Upper lobe of left lung (tissue), 6 donors: ENCODE measurements at regions not wholly inside any gene's neighbourhood (a gene's known extent, or its start where the extent isn't known, plus 50 kb on each side); places are given as distances from the start of the nearest gene placed in this dataset.

ENCODE experiments used
- ATAC-seq, 2 donors: fragments of 200-7000 bp; cut with Tn5 transposase; one replicate each; pipeline ENCODE4 v1.9.1; 2022; ENCODE audit warnings: mild to moderate bottlenecking in 2 of 2, moderate library complexity in 2 of 2; ENCODE audit not compliant: low FRiP score in 2 of 2
- DNase-seq, 2 donors: peaks; one replicate each; pipeline ENCODE4 v3.0.0-alpha.2; 2019 to 2020
- H3K27ac ChIP-seq, 4 donors: fragments of 200-600 bp; sonication (generic); one replicate each; pipeline ENCODE4 v1.5.1; 2016 to 2019
- H3K27me3 ChIP-seq, 4 donors: fragments of 200-600 bp; sonication (generic); one replicate each; pipeline ENCODE4 v1.5.1; 2017 to 2019
- H3K36me3 ChIP-seq, 4 donors: fragments of 200-600 bp; sonication (generic); one replicate each; pipeline ENCODE4 v1.5.1; 2016 to 2019
- H3K4me1 ChIP-seq, 4 donors: fragments of 200-600 bp; sonication (generic); one replicate each; pipeline ENCODE4 v1.5.1; 2018 to 2019
- H3K4me3 ChIP-seq, 4 donors: fragments of 200-600 bp; sonication (generic); one replicate each; pipeline ENCODE4 v1.5.1; 2017 to 2019; ENCODE audit warnings: mild to moderate bottlenecking in 2 of 4, moderate library complexity in 1 of 4
- H3K9me3 ChIP-seq, 4 donors: fragments of 200-600 bp; sonication (generic); one replicate each; pipeline ENCODE4 v1.5.1; 2018 to 2019
- CTCF ChIP-seq, 6 experiments: fragments of 450-650 bp in 4 of 6; fragments of 200-600 bp in 2 of 6; sonication (generic) in 2 of 6; IDR thresholded peaks; one replicate each; pipeline ENCODE4 v1.5.1; 2016 to 2019; ENCODE audit warnings: antibody characterized with exemption in 6 of 6
- EP300 ChIP-seq, 4 donors: sonication (generic); formaldehyde crosslinking; IDR thresholded peaks; one replicate each; pipeline ENCODE4 v1.5.1; 2017; ENCODE audit warnings: antibody characterized with exemption in 4 of 4, control low read depth in 2 of 4
- POLR2A ChIP-seq, 4 donors: fragments of 450-650 bp; IDR thresholded peaks; one replicate each; pipeline ENCODE4 v1.5.1; 2016 to 2017; ENCODE audit warnings: antibody characterized with exemption in 4 of 4, mild to moderate bottlenecking in 2 of 4
- POLR2AphosphoS5 ChIP-seq, 2 donors: sonication (generic); formaldehyde crosslinking; IDR thresholded peaks; one replicate each; pipeline ENCODE4 v1.5.1; 2017; ENCODE audit warnings: antibody characterized with exemption in 2 of 2
- WGBS, 2 donors: methylation state at CpG; one replicate each; pipeline ENCODE4 v1.1.5; 2017 to 2018; 5-methylcytosine and 5-hydroxymethylcytosine counted together
- donor health status: DM: no; HTN: no; CAD: no; lungs with moderate emphysema.
- donor health status: DM: no; HTN: yes; CAD: no; lungs with severe emphysema.

- ATAC-seq (no peak), DNase-seq (no peak)
- Histone ChIP-seq H3K9me3 (no peaks in the 10 kb centered on the region), H3K4me1 (peaks cover 0 to 5% (median 0%) of the 10 kb centered on the region in 4 donors), H3K27me3 (no peaks in the 10 kb centered on the region), H3K27ac (no peak overlapping the region), H3K36me3 (no peaks in the 10 kb centered on the region), H3K4me3 (no peak overlapping the region)
- TF ChIP-seq POLR2AphosphoS5 (IDR thresholded peaks at IDR 0.05) (no peak), POLR2A (IDR thresholded peaks at IDR 0.05) (no peak), CTCF (IDR thresholded peaks at IDR 0.05) (no peak), EP300 (IDR thresholded peaks at IDR 0.05) (no peak)
- 73 to 83% methylated on average over 4 of the region's 4 CpGs for WGBS, 2 donors
These were observed 92.3 kb upstream of the IVNS1ABP start for GRCh38 chr1:185409345-185409744.

- Histone ChIP-seq H3K36me3 (no peaks in the 10 kb centered on the region), H3K27ac (no peak overlapping the region), H3K4me1 (peaks cover 0 to 5% (median 0%) of the 10 kb centered on the region in 4 donors), H3K27me3 (no peaks in the 10 kb centered on the region), H3K4me3 (no peak overlapping the region), H3K9me3 (no peaks in the 10 kb centered on the region)
- DNase-seq, result no peak
- ATAC-seq, result no peak
- 60 to 61% methylated on average over 5 of the region's 5 CpGs for WGBS, 2 donors
- no peak for TF ChIP-seq EP300 (IDR thresholded peaks at IDR 0.05)
- TF ChIP-seq CTCF (IDR thresholded peaks at IDR 0.05), result no peak
- TF ChIP-seq POLR2AphosphoS5 (IDR thresholded peaks at IDR 0.05), result no peak
- TF ChIP-seq POLR2A (IDR thresholded peaks at IDR 0.05), result no peak
These were observed 91.7 kb upstream of the IVNS1ABP start for GRCh38 chr1:185408700-185409270.

GRCh38 chr1:185406691-185407009 is 89.6 kb upstream of the IVNS1ABP start:
- Histone ChIP-seq H3K4me3 (no peak overlapping the region), H3K36me3 (no peaks in the 10 kb centered on the region), H3K27ac (no peak overlapping the region), H3K4me1 (peaks cover 0 to 5% (median 0%) of the 10 kb centered on the region in 4 donors), H3K27me3 (no peaks in the 10 kb centered on the region), H3K9me3 (no peaks in the 10 kb centered on the region)
- 80 to 100% methylated on average over 1 of the region's 1 CpG for WGBS, 2 donors
- no peak for TF ChIP-seq CTCF (IDR thresholded peaks at IDR 0.05)
- TF ChIP-seq EP300 (IDR thresholded peaks at IDR 0.05), result no peak
- no peak for TF ChIP-seq POLR2AphosphoS5 (IDR thresholded peaks at IDR 0.05)
- no peak for TF ChIP-seq POLR2A (IDR thresholded peaks at IDR 0.05)
- no peak for ATAC-seq
- DNase-seq, result no peak

GRCh38 chr1:185406006-185406690 is 89.1 kb upstream of the IVNS1ABP start:
- WGBS, 2 donors, result 86 to 88% methylated on average over 3 of the region's 3 CpGs
- H3K27ac ChIP-seq, result no peak overlapping the region
- DNase-seq, result no peak
- no peaks in the 10 kb centered on the region for H3K27me3 ChIP-seq
- no peak for ATAC-seq
- peaks cover 0 to 5% (median 0%) of the 10 kb centered on the region in 4 donors for H3K4me1 ChIP-seq
- TF ChIP-seq EP300 (IDR thresholded peaks at IDR 0.05) (no peak), POLR2A (IDR thresholded peaks at IDR 0.05) (no peak), POLR2AphosphoS5 (IDR thresholded peaks at IDR 0.05) (no peak), CTCF (IDR thresholded peaks at IDR 0.05) (no peak)
- H3K36me3 ChIP-seq, result no peaks in the 10 kb centered on the region
- no peaks in the 10 kb centered on the region for H3K9me3 ChIP-seq
- H3K4me3 ChIP-seq, result no peak overlapping the region
